Superior temporal gyrus (tissue), 1 donor: ENCODE measurements at regions not wholly inside any gene's neighbourhood (a gene's known extent, or its start where the extent isn't known, plus 50 kb on each side); places are given as distances from the start of the nearest gene placed in this dataset.

Experiments used
- DNase-seq: peaks from one replicate; pipeline ENCODE4 v3.0.0-alpha.2; 2016; ENCODE audit errors: extremely low spot score

DNA sequence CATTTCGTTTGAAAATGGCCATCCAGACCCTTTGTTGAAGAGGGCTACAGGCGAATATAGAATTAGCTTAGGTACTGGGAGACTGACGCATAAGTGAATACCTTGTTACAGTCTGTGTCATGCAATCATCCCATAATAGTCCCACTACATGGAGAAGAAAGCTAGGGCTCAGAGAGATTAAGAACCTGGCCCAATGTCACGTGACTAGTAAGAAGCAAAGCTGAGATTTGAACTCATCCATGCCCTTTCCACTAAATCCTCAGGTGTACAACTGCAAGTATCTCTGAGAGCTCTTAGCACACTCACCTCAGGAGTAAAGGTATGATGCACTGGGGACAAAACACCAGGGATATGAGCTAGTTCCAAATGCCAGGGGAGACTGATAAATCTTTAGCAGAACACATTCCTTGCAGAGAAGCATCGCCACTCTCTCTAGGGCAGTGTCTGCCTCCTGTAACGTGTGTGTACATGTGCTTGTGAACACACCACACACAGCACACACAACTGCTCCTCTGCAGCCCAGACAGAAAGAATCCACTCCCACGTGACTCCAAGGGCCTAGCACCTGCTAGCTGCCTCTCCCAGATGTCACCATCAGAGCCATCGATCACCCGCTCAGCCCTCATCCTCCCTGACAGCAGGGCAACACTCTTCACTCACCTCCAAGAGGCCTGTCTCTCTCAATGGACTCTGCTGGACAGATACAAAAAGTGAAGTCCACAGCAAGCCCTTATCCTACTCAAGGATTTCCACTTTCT is 402.8 kb downstream of the NXPE2 start:
- DNase-seq, result no peak

DNA sequence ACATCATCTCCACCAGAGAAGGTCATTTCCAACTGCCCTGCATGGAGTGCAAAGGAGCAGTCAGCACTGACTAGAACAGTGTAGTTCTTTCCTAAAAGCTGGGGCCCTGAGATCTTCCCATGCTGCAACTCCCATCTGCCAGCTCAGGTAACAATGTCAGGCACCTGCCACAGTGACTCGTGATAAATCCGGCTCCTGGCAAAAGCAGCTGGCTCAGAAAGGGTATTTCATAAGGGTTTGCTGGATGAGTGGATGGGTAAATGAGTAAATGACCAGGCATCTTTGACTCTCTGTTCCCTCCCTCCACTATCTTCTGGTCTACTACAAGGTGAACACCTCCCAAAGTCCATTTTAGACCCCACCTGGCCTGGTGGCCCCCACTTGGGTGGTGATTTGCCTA is 403.6 kb downstream of the NXPE2 start:
- DNase-seq, result no peak

DNA sequence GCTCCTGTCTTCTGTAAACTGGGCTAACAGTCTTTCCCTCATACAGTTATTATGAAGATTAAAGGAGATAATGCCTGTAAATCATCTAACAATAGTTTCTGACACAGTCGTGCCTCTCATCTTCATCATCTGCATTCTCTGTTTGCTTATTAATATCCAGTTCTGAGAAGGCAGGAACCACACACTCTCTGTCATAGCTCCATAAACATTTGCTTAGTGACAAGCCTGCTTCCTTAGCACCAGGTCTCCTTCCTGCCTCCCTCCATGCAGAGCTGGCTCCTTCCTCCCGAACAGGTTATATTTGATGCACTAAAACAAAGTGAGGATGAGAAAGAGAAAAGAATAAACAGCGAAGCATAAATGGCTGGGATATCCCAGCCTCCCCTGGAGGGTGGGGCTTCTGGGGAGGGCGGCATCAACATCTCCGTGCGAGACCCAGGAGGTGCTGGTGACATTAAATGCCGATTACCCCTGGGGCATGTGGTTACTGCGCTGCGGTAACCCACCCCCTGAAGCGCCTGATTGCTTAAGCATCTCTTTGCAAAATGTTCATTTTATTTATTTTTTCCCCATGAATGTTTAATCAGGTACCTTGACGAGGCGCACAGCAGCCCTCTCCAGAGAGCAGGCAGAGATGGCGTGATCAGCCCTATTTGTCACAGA is 404.9 kb downstream of the NXPE2 start:
- DNase-seq, result no peak

DNA sequence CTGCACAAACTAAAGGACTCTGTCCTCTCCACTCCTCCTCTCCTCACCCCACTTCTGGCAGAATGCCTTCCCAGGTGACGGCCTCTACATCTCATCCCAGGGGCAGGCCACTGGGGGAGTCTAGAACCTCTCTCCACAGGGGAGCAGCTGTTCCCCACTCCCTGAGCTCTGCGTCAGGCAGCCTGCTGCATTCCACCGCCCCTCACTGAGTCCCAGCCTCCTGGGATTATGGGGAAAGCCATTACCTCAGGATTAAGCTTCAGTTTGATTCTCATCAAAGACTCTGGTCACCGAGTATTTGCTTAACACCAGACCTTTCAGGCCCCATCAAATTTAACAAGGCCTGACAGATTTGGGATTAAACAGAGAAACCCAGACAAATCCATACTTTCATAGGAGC is 405.9 kb downstream of the NXPE2 start:
- DNase-seq, result no peak

DNA sequence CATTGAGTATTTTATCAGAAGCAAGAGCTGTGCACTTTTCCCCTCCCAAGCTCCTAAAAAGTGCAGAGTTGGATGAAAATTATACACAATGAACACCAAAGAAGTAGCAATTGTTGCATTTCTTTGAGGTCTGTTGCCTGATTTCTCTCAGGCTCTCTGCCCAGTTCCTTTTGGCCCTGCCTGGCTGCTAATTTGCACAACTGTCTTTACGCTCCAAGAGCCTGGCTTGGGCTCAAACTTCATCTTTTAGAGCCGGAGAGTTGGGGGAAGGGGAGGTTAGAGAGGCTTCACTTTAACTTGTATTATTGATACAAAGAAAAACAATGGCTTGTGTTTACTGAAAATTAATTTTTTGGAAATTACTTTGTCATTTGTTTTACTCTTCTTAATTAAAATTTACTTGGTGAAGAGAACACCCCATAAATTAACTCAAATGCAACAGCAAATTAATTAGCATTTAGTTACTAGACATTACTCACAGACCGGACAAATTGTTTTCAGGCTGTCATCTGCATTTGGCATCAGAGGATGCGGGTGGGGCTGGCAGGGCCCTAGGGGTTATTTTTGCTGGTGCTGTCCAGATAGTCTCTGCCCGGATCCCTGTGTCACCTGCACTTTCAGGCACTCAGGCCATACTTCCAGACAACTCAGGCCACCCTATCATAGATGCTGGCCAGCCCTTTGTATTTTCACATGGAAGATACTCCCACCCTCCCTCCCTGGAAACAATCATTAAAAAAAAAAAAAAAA is 407.3 kb downstream of the NXPE2 start:
- DNase-seq, result peak; percentile 42

DNA sequence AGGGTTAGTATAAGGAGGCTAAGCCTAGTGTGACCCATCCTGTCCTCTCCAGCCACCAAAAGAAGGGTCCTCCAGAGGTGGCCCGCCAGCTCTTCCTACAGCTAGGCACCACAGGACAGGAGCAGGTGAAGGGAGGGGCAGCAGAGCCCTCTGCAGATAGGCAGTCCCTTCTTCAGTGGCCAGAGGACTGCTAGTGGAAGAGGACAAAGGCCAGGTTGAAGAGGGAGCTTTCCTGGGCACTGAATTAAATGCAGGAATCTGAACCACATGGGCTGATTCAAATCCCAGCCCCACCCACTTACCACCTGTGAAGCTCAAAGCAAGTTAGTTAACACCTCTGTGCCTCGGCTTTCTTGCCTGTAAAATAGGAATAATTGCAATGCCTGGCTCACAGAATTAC is 409.5 kb downstream of the NXPE2 start:
- DNase-seq, result no peak

DNA sequence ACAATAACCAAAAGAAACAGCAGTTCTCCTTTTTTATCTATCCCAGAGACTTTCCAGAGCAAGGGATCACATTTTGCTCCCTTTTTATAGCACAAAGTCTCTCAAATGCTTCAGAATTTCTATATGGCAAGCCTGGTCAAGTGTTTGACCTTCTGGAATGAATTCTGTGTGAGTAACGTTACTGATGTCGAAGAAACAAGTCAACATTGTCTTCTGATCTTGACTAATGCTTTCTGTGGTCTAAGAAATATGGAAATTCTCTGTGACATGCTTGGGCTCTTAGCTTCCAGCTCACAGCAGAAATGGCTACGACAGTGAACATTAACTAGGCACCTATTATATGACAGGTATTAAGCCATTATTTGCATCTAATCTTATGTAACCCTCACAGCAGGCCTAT is 411.7 kb downstream of the CADM1 start:
- DNase-seq, result no peak

DNA sequence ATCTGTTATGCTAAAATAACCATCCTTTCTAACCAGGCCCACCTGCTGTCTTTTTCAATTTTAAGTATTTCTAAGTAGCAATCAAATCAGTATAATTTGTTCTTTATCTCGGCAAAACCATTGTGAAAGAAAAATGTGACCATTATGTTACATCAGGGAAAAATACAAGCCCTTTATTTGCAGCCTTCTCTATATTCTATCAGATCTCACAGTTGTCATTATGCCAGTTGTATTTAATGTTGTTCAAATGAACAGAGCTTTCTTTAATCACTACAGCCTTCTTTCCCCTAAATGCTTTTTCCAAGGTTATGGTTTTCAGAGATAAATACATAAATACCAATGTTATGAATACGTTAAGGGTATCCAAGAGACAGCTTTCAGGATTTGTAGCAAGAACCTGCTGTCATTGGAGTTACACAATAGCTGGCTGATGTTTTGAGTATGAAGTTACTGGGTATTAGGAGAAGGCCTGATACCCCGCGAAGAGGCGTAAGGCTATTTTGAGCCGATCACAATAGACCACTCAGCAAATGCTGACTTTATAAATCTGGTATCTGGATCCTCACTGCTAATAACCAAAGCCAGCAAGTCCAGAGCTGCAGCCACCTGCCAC is 406.3 kb downstream of the CADM1 start:
- DNase-seq, result no peak

DNA sequence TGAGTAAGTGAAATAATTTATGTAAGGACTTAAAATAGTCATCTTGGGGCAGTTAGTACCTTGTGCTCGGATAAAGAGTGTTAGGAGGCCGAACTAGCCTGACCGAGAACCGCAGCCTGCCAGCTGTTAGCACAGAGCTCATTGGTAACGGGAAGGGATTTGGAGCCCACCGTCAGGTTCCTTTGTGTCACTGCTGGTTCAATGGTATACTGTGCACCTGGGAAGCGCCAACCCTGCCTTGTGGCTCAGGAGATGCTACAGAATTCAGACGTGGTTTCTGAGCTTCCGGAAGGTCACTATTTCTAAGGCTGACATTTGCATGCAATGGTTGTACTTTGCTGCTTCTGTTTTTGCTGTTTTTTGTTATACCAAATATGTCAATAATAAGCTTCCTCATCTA is 403.5 kb downstream of the CADM1 start:
- no peak for DNase-seq

DNA sequence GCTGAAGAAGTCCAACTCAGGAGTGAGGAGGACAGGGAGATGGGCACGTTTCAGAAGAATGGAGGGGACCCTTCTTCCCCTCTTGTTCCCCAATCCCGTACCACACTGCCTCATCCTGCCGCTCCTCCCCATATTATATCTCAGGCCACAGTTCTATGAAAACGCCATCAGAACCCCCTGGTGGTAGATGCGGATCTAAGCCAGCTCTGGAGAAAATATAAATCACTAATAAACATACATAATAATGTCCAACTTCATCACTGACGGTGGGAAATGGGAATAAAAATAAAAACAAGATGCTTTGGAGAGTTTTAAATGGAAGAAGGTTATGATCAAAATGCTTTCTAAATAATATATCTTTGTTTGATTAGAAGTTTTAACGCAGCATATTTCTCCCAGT is 400.3 kb downstream of the CADM1 start:
- no peak for DNase-seq

DNA sequence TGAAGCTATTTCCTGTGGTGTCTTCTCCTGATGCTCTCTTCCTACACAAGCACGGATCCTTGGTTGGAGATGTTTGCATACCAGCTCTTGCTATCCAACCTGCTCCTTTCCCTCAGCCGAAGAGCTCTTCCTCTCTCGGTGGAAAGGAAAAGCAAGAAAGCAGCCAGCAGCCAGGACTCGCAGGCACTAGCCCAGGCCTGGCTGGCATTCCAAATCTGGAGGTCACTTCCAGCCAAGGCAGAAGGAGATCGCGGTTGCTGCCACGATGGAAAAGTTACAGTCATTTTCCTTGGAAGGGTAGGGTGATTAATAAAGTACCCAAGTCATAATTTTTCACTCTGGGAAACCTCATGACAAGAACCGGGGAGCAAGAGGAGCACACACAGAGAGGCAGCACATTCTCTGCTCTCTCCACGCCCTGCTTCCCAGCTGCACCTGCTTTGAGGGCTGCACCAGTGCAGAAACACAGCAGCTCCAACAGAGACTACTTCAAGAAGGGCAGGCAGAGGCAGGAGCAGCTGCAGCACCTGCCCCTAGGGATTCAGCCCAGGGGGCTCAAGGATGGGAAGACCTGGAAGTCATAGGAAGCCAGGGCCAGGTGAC is 399.3 kb downstream of the CADM1 start:
- no peak for DNase-seq

DNA sequence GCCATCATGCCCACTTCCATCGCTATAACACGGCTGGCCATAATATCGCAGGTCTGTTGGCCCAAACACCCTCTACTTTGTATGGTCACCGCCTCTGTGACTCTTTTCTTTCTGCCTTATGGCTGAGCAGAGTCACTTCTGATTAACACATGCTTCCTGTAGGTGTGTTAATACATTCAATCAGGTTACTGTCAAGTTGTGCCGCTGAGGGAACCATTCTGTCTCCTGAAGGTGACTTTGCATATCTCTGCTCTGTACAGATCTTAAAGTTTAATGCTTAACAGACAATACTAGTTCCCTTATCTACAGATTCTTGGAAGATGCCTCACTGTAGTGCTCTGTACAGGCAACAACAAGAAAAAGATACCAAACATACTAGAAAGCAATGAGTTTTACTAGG is 393.1 kb downstream of the CADM1 start:
- DNase-seq, result no peak

DNA sequence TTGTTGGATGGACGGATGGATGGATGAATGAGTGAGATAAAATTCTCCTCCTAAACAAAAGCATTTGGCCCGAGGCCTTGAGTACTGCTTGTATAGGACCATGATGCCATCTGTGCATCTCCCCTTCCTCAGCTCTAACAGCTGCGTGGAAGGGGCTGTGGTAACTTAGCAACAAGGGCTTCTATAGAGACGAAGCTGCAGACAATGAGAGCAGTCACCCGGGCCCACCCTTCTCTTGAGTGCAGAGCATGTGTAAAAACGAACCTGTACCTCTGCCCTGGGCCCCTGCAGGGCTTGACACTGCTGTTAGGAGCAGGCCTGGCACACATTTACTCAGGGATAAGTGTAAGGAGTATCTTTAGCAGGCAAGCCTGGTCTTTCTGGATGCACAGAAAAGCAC is 391.5 kb downstream of the CADM1 start:
- DNase-seq, result no peak

DNA sequence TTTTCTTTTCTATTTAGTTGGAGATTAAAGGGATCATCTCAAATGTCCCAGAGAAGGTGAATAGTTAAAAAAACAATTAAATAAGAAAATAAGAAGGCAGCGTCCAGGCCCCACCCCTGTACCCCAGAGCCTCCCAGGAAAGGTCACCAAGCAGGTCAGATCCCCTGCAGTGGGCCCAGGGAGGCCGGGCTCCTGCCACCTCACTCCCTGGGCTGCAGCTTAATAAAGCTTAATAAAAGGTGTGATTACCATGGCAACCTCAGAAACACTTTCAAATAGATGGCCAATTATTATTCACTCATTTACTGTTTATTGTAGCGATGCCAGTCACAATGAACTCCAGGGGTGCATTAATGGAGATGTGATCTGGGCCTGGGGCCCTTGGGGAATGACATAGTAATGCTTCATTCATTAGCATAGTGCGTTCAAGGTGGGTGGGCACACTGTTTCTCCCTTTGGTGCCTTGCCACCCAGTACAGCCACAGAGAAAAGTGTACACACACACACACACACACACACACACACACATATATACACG is 386.2 kb downstream of the CADM1 start:
- DNase-seq, result no peak

DNA sequence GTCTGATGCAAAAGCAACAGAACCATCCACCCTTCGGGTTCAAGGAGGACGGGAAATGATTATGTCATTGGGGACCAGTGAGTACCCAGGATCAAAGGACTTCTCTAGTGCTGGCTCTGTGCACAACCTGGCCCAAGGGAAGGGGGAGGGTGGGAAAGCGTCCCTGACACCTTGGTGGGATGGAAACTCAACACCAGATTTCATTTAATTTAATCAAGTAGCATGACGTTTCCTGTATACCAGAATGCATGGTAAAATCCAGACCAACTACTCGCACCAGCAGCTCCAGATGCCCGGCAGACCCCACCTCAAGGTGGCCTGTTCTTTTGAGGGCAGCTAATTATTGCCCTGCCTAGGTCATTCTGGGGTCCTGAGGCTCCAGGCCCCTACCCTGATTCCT is 385.1 kb downstream of the CADM1 start:
- DNase-seq, result no peak
